GM23338 (cell line): ENCODE measurements at regions not wholly inside any gene's neighbourhood (a gene's known extent, or its start where the extent isn't known, plus 50 kb on each side); places are given as distances from the start of the nearest gene placed in this dataset.

Experiments used
- CREB1 ChIP-seq: fragments of 250-450 bp; sonication (Bioruptor Pico); IDR thresholded peaks from 2 replicates; pipeline ENCODE4 v1.5.0; 2020; ENCODE audit warnings: low read depth, mild to moderate bottlenecking, moderate library complexity
- EZH2 ChIP-seq: fragments of 200-600 bp; sonication (generic); IDR thresholded peaks from one replicate; pipeline ENCODE4 v1.8.0; 2017; ENCODE audit warnings: antibody characterized with exemption, mild to moderate bottlenecking, low read depth; ENCODE audit not compliant: unreplicated experiment
- EZH2phosphoT487 ChIP-seq: fragments of 200-600 bp; sonication (generic); IDR thresholded peaks from one replicate; pipeline ENCODE4 v1.8.1; 2018; ENCODE audit warnings: antibody characterized with exemption; ENCODE audit not compliant: unreplicated experiment
- JUNB ChIP-seq: IDR thresholded peaks from one replicate; pipeline ENCODE4 v1.6.1; 2016; ENCODE audit warnings: antibody characterized with exemption; ENCODE audit not compliant: unreplicated experiment
- NANOG ChIP-seq: IDR thresholded peaks from 2 replicates; pipeline ENCODE4 v1.6.1; 2016; ENCODE audit warnings: antibody characterized with exemption, borderline replicate concordance
- POLR2AphosphoS5 ChIP-seq: IDR thresholded peaks from 2 replicates; pipeline ENCODE4 v1.6.1; 2016; ENCODE audit warnings: antibody characterized with exemption, low read depth
- ZNF114 ChIP-seq: fragments of 250-450 bp; sonication (Bioruptor Pico); IDR thresholded peaks from 2 replicates; pipeline ENCODE4 v1.5.0; 2020; ENCODE audit warnings: mild to moderate bottlenecking, moderate library complexity
- ZNF331 ChIP-seq: fragments of 250-450 bp; sonication (Bioruptor Pico); IDR thresholded peaks from 2 replicates; pipeline ENCODE4 v1.5.0; 2020; ENCODE audit warnings: low read depth, mild to moderate bottlenecking, moderate library complexity
- TF ChIP-seq, protein P1 (sequence below), 2 experiments: fragments of 200-600 bp in 1 of 2; sonication (generic) in 1 of 2; conservative IDR thresholded peaks; 2 replicates each; pipeline versions ENCODE4 v1.5.1 to v1.6.1; 2016 to 2017; ENCODE audit warnings: antibody characterized with exemption in 2 of 2, low read depth in 2 of 2, mild to moderate bottlenecking in 2 of 2, moderate library complexity in 1 of 2
- TF ChIP-seq, protein P2 (sequence below): IDR thresholded peaks from 2 replicates; pipeline ENCODE4 v1.6.1; 2016; ENCODE audit warnings: antibody characterized with exemption
- TF ChIP-seq, protein P3 (sequence below): IDR thresholded peaks from one replicate; pipeline ENCODE4 v1.6.1; 2018; ENCODE audit warnings: antibody characterized with exemption; ENCODE audit not compliant: unreplicated experiment
- TF ChIP-seq, protein P4 (sequence below): fragments of 250-450 bp; sonication (Bioruptor Pico); IDR thresholded peaks from 2 replicates; pipeline ENCODE4 v1.5.0; 2020; ENCODE audit warnings: mild to moderate bottlenecking, moderate library complexity

DNA sequence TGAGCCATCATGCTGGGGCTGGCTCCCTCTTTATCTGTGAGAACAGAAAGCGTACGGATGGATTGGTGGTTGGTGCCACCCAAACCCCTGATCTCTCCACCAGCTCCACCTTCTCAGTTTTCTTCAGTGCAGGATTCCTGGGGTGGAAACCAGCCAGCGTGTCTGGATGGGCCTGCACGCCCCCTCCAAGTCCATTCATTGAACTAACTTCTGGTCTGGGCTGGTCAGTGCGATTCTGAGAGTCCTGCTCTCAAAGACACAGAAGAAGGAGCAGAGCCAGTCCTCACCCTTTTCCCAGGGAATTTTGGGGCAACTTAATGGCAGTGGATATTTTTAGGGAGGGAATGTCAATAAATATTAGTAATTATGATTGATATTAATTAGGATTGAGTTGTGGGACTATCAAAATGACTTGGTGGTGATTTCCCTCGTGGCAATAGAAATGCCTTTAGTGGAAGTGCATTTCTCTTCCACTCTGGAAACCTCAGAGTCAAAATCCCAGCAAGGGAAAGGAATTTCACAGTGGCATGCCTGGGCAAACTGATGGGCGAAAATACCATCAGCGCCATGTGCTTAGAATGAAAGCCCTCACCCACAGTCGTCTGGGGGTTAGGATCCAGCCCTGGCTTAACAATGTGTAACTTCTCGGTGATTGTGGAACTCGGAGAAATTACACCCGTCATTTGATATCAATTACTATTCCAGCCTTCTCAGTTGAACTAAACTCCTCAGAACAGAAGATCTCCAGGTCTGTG, 69.3 kb upstream of the EEPD1 start:
- TF ChIP-seq POLR2AphosphoS5 (no peak), EZH2 (no peak), EZH2phosphoT487 (no peak), ZNF331 (CRISPR knock-in tag) (no peak), NANOG (no peak), JUNB (no peak), CREB1 (no peak), ZNF114 (no peak)
- TF ChIP-seq, protein P1, sequence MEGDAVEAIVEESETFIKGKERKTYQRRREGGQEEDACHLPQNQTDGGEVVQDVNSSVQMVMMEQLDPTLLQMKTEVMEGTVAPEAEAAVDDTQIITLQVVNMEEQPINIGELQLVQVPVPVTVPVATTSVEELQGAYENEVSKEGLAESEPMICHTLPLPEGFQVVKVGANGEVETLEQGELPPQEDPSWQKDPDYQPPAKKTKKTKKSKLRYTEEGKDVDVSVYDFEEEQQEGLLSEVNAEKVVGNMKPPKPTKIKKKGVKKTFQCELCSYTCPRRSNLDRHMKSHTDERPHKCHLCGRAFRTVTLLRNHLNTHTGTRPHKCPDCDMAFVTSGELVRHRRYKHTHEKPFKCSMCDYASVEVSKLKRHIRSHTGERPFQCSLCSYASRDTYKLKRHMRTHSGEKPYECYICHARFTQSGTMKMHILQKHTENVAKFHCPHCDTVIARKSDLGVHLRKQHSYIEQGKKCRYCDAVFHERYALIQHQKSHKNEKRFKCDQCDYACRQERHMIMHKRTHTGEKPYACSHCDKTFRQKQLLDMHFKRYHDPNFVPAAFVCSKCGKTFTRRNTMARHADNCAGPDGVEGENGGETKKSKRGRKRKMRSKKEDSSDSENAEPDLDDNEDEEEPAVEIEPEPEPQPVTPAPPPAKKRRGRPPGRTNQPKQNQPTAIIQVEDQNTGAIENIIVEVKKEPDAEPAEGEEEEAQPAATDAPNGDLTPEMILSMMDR (conservative IDR thresholded peaks at IDR 0.05; ENCODE audit: low read depth in 2 of 2): no peak
- TF ChIP-seq, protein P2, sequence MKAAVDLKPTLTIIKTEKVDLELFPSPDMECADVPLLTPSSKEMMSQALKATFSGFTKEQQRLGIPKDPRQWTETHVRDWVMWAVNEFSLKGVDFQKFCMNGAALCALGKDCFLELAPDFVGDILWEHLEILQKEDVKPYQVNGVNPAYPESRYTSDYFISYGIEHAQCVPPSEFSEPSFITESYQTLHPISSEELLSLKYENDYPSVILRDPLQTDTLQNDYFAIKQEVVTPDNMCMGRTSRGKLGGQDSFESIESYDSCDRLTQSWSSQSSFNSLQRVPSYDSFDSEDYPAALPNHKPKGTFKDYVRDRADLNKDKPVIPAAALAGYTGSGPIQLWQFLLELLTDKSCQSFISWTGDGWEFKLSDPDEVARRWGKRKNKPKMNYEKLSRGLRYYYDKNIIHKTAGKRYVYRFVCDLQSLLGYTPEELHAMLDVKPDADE: no peak
- TF ChIP-seq, protein P3, sequence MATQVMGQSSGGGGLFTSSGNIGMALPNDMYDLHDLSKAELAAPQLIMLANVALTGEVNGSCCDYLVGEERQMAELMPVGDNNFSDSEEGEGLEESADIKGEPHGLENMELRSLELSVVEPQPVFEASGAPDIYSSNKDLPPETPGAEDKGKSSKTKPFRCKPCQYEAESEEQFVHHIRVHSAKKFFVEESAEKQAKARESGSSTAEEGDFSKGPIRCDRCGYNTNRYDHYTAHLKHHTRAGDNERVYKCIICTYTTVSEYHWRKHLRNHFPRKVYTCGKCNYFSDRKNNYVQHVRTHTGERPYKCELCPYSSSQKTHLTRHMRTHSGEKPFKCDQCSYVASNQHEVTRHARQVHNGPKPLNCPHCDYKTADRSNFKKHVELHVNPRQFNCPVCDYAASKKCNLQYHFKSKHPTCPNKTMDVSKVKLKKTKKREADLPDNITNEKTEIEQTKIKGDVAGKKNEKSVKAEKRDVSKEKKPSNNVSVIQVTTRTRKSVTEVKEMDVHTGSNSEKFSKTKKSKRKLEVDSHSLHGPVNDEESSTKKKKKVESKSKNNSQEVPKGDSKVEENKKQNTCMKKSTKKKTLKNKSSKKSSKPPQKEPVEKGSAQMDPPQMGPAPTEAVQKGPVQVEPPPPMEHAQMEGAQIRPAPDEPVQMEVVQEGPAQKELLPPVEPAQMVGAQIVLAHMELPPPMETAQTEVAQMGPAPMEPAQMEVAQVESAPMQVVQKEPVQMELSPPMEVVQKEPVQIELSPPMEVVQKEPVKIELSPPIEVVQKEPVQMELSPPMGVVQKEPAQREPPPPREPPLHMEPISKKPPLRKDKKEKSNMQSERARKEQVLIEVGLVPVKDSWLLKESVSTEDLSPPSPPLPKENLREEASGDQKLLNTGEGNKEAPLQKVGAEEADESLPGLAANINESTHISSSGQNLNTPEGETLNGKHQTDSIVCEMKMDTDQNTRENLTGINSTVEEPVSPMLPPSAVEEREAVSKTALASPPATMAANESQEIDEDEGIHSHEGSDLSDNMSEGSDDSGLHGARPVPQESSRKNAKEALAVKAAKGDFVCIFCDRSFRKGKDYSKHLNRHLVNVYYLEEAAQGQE: no peak
- TF ChIP-seq, protein P4, sequence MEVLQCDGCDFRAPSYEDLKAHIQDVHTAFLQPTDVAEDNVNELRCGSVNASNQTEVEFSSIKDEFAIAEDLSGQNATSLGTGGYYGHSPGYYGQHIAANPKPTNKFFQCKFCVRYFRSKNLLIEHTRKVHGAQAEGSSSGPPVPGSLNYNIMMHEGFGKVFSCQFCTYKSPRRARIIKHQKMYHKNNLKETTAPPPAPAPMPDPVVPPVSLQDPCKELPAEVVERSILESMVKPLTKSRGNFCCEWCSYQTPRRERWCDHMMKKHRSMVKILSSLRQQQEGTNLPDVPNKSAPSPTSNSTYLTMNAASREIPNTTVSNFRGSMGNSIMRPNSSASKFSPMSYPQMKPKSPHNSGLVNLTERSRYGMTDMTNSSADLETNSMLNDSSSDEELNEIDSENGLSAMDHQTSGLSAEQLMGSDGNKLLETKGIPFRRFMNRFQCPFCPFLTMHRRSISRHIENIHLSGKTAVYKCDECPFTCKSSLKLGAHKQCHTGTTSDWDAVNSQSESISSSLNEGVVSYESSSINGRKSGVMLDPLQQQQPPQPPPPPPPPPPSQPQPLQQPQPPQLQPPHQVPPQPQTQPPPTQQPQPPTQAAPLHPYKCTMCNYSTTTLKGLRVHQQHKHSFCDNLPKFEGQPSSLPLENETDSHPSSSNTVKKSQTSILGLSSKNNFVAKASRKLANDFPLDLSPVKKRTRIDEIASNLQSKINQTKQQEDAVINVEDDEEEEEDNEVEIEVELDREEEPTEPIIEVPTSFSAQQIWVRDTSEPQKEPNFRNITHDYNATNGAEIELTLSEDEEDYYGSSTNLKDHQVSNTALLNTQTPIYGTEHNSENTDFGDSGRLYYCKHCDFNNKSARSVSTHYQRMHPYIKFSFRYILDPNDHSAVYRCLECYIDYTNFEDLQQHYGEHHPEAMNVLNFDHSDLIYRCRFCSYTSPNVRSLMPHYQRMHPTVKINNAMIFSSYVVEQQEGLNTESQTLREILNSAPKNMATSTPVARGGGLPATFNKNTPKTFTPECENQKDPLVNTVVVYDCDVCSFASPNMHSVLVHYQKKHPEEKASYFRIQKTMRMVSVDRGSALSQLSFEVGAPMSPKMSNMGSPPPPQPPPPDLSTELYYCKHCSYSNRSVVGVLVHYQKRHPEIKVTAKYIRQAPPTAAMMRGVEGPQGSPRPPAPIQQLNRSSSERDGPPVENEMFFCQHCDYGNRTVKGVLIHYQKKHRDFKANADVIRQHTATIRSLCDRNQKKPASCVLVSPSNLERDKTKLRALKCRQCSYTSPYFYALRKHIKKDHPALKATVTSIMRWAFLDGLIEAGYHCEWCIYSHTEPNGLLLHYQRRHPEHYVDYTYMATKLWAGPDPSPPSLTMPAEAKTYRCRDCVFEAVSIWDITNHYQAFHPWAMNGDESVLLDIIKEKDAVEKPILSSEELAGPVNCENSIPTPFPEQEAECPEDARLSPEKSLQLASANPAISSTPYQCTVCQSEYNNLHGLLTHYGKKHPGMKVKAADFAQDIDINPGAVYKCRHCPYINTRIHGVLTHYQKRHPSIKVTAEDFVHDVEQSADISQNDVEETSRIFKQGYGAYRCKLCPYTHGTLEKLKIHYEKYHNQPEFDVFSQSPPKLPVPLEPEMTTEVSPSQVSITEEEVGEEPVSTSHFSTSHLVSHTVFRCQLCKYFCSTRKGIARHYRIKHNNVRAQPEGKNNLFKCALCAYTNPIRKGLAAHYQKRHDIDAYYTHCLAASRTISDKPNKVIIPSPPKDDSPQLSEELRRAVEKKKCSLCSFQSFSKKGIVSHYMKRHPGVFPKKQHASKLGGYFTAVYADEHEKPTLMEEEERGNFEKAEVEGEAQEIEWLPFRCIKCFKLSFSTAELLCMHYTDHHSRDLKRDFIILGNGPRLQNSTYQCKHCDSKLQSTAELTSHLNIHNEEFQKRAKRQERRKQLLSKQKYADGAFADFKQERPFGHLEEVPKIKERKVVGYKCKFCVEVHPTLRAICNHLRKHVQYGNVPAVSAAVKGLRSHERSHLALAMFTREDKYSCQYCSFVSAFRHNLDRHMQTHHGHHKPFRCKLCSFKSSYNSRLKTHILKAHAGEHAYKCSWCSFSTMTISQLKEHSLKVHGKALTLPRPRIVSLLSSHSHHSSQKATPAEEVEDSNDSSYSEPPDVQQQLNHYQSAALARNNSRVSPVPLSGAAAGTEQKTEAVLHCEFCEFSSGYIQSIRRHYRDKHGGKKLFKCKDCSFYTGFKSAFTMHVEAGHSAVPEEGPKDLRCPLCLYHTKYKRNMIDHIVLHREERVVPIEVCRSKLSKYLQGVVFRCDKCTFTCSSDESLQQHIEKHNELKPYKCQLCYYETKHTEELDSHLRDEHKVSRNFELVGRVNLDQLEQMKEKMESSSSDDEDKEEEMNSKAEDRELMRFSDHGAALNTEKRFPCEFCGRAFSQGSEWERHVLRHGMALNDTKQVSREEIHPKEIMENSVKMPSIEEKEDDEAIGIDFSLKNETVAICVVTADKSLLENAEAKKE: no peak
